OCI-LY3 (cell line): ENCODE measurements at regions not wholly inside any gene's neighbourhood (a gene's known extent, or its start where the extent isn't known, plus 50 kb on each side); places are given as distances from the start of the nearest gene placed in this dataset.

Experiments
- H2AFZ ChIP-seq: fragments of 200-600, 300-600 bp; shearing (Covaris generic); 2 replicates; pipeline ENCODE4 v1.6.0; 2014; ENCODE audit warnings: antibody characterized with exemption, low read depth, low read length
- H3K27ac ChIP-seq: fragments of 200-600, 300-600 bp; sonication (generic); 2 replicates; pipeline ENCODE4 v1.5.1; 2014; ENCODE audit warnings: mild to moderate bottlenecking, low read length, moderate library complexity, mixed read lengths
- H3K27me3 ChIP-seq: fragments of 200-600, 300-600 bp; sonication (generic); 2 replicates; pipeline ENCODE4 v1.6.1; 2014; ENCODE audit warnings: low read depth, low read length, mixed read lengths
- H3K36me3 ChIP-seq: fragments of 200-600, 300-600 bp; sonication (generic); replicated peaks from 2 replicates; pipeline ENCODE3; 2014; ENCODE audit warnings: low read depth, low read length, mixed read lengths
- H3K4me1 ChIP-seq: fragments of 300-600, 200-600 bp; sonication (generic); 2 replicates; pipeline ENCODE4 v1.6.1; 2014; ENCODE audit warnings: low read length, mixed read lengths
- H3K4me2 ChIP-seq: fragments of 200-600, 300-600 bp; sonication (generic); 2 replicates; pipeline ENCODE4 v1.6.1; 2014; ENCODE audit warnings: low read length, mixed read lengths
- H3K4me3 ChIP-seq: fragments of 300-600, 200-600 bp; sonication (generic); 2 replicates; pipeline ENCODE4 v1.5.1; 2014; ENCODE audit warnings: antibody characterized with exemption, mild to moderate bottlenecking, low read length, moderate library complexity
- H3K79me2 ChIP-seq: fragments of 300-600, 200-600 bp; shearing (Covaris generic); 2 replicates; pipeline ENCODE4 v1.6.1; 2014; ENCODE audit warnings: mild to moderate bottlenecking, low read length, mixed read lengths
- H3K9ac ChIP-seq: fragments of 300-600, 200-600 bp; shearing (Covaris generic); 2 replicates; pipeline ENCODE4 v1.6.0; 2014; ENCODE audit warnings: mild to moderate bottlenecking, low read length, moderate library complexity
- H3K9me3 ChIP-seq: fragments of 200-600, 300-600 bp; shearing (Covaris generic); 2 replicates; pipeline ENCODE4 v1.6.1; 2014; ENCODE audit warnings: low read length, mixed read lengths; ENCODE audit not compliant: insufficient read depth
- H4K20me1 ChIP-seq: fragments of 200-600, 300-600 bp; sonication (generic); 2 replicates; pipeline ENCODE4 v1.6.1; 2016; ENCODE audit warnings: low read length, mixed read lengths; ENCODE audit not compliant: insufficient read depth
- CTCF ChIP-seq: fragments of 200-600, 300-600 bp; sonication (generic); IDR thresholded peaks from 2 replicates; pipeline ENCODE4 v1.5.1; 2014; ENCODE audit warnings: antibody characterized with exemption, low read length, low read depth
- EZH2phosphoT487 ChIP-seq: fragments of 200-600 bp; shearing (Covaris generic); IDR thresholded peaks from 2 replicates; pipeline ENCODE4 v1.6.1; 2018; ENCODE audit warnings: antibody characterized with exemption, mixed run types, low read depth

GRCh38 chr13:22463089-22463488, 717.7 kb upstream of the SGCG start:
- Histone ChIP-seq H3K4me2 (no peak overlapping the region), H4K20me1 (no peaks in the 10 kb centered on the region), H3K27me3 (no peaks in the 10 kb centered on the region), H3K79me2 (no peaks in the 10 kb centered on the region), H3K9ac (no peak overlapping the region), H3K4me1 (no peaks in the 10 kb centered on the region), H3K36me3 (no peaks in the 10 kb centered on the region), H2AFZ (no peak overlapping the region), H3K9me3 (no peaks in the 10 kb centered on the region), H3K4me3 (no peak overlapping the region), H3K27ac (no peak overlapping the region)
- no peak for TF ChIP-seq EZH2phosphoT487
- no peak for TF ChIP-seq CTCF

GRCh38 chr13:22468045-22468444, 712.7 kb upstream of the SGCG start:
- Histone ChIP-seq H3K79me2 (no peaks in the 10 kb centered on the region), H3K4me3 (no peak overlapping the region), H3K27ac (no peak overlapping the region)

GRCh38 chr13:22468824-22469223, 712.0 kb upstream of the SGCG start:
- Histone ChIP-seq H3K27me3 (no peaks in the 10 kb centered on the region), H3K36me3 (no peaks in the 10 kb centered on the region), H3K9ac (no peak overlapping the region), H3K4me1 (no peaks in the 10 kb centered on the region), H3K27ac (no peak overlapping the region), H3K4me3 (no peak overlapping the region), H3K4me2 (no peak overlapping the region), H2AFZ (no peak overlapping the region), H3K9me3 (no peaks in the 10 kb centered on the region), H3K79me2 (no peaks in the 10 kb centered on the region), H4K20me1 (no peaks in the 10 kb centered on the region)
- no peak for TF ChIP-seq CTCF
- no peak for TF ChIP-seq EZH2phosphoT487

More at GRCh38 chr13:22468045-22468444, 712.7 kb upstream of the SGCG start:
- Histone ChIP-seq H3K9me3 (no peaks in the 10 kb centered on the region), H3K4me2 (no peak overlapping the region), H4K20me1 (no peaks in the 10 kb centered on the region), H2AFZ (no peak overlapping the region), H3K4me1 (no peaks in the 10 kb centered on the region), H3K36me3 (no peaks in the 10 kb centered on the region), H3K27me3 (no peaks in the 10 kb centered on the region), H3K9ac (no peak overlapping the region)
- TF ChIP-seq CTCF (no peak), EZH2phosphoT487 (no peak)

- Histone ChIP-seq H3K4me1 (no peaks in the 10 kb centered on the region), H3K4me2 (no peak overlapping the region), H3K36me3 (no peaks in the 10 kb centered on the region), H3K27me3 (no peaks in the 10 kb centered on the region), H3K4me3 (no peak overlapping the region), H3K9me3 (no peaks in the 10 kb centered on the region), H3K9ac (no peak overlapping the region), H4K20me1 (no peaks in the 10 kb centered on the region), H2AFZ (no peak overlapping the region), H3K79me2 (no peaks in the 10 kb centered on the region), H3K27ac (no peak overlapping the region)
- TF ChIP-seq EZH2phosphoT487: no peak
- no peak for TF ChIP-seq CTCF
These were observed 711.3 kb upstream of the SGCG start for GRCh38 chr13:22469452-22469851.
